ENCODE measurements at regions not wholly inside any gene's neighbourhood (a gene's known extent, or its start where the extent isn't known, plus 50 kb on each side); places are given as distances from the start of the nearest gene placed in this dataset.

- no peak for DNase-seq (ENCODE audit: low spot score, unreplicated experiment)
- Mint-ChIP-seq H3K27ac (peak overlapping the region; percentile 76), H3K27me3 (no peaks in the 10 kb centered on the region), H3K4me3 (ENCODE audit: low read depth) (no peak overlapping the region), H3K9me3 (ENCODE audit: low read depth) (no peaks in the 10 kb centered on the region), H3K4me1 (ENCODE audit: low read depth) (peaks cover 24% of the 10 kb centered on the region), H3K36me3 (ENCODE audit: insufficient read depth) (no peaks in the 10 kb centered on the region)
- no peak for TF ChIP-seq CTCF (IDR thresholded peaks at IDR 0.05; ENCODE audit: unreplicated experiment)
These were observed 253.7 kb downstream of the MSRB3 start for GRCh38 chr12:65532162-65532561.

DNA sequence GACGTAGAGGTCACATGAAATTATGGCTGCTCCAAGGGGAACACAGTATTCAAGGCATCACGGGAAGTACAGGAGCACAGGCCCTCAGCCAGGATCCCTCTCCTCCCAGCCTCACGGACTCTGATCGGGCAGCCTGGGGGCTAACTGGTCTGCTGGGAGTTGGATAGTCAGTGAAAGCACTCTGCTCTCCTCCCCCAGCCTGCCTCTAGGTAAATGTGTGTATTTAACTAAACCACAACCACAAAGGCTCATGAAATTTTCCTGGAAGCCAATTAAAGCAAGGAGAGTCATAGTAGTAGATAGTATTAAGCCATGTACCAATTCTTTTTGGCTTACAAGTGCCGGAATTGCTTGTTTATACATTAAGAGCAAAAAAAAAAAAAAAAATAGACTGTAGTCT is 254.3 kb downstream of the MSRB3 start:
- no peak for TF ChIP-seq CTCF (IDR thresholded peaks at IDR 0.05; ENCODE audit: unreplicated experiment)
- Mint-ChIP-seq H3K4me1 (ENCODE audit: low read depth) (peaks cover 24% of the 10 kb centered on the region), H3K27ac (peak overlapping the region; percentile 76), H3K9me3 (ENCODE audit: low read depth) (peaks cover under 1% of the 10 kb centered on the region), H3K36me3 (ENCODE audit: insufficient read depth) (no peaks in the 10 kb centered on the region), H3K4me3 (ENCODE audit: low read depth) (no peak overlapping the region), H3K27me3 (no peaks in the 10 kb centered on the region)
- no peak for DNase-seq (ENCODE audit: low spot score, unreplicated experiment)

GRCh38 chr12:65533177-65533883 is 254.8 kb downstream of the MSRB3 start:
- no peak overlapping the region for H3K4me3 Mint-ChIP-seq (ENCODE audit: low read depth)
- no peaks in the 10 kb centered on the region for H3K36me3 Mint-ChIP-seq (ENCODE audit: insufficient read depth)
- H3K27me3 Mint-ChIP-seq, result no peaks in the 10 kb centered on the region
- H3K27ac Mint-ChIP-seq, result peak overlapping the region; percentile 97
- no peak for TF ChIP-seq CTCF (IDR thresholded peaks at IDR 0.05; ENCODE audit: unreplicated experiment)
- peaks cover 4% of the 10 kb centered on the region for H3K9me3 Mint-ChIP-seq (ENCODE audit: low read depth)
- H3K4me1 Mint-ChIP-seq (ENCODE audit: low read depth), result peaks cover 24% of the 10 kb centered on the region
- no peak for DNase-seq (ENCODE audit: low spot score, unreplicated experiment)

DNA sequence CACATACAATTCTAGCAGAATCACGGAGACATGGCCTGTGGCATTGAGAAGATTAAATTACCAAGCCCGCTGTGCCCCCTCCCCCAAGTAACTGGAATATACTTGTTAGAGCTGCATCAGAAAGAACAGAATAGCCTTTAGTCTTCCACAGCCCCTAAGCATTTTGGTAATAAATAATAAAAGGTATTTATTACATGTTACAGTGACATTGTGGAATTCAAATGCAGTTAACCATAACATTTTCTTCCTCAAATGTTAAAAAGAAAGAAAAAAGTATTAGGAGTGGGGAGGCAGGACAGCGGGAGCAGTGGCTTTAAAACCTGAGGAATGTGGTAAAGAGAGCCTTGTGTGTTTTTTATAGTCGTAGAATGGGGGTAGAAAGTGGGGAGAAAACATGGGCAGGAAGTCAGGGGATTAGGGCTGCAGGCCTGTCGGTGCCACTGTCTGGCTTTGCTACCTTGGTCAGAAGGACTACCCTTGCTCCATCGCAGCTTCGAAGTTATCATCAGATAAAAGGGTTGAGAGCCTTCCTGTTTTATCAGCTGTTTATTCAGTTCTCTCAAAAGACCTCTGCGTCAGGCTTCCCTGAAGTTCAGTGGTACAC is 255.9 kb downstream of the MSRB3 start:
- H3K9me3 Mint-ChIP-seq (ENCODE audit: low read depth), result peaks cover 7% of the 10 kb centered on the region
- H3K4me1 Mint-ChIP-seq (ENCODE audit: low read depth), result peaks cover 24% of the 10 kb centered on the region
- DNase-seq (ENCODE audit: low spot score, unreplicated experiment), result no peak
- peak overlapping the region; percentile 79 for H3K27ac Mint-ChIP-seq
- H3K27me3 Mint-ChIP-seq, result no peaks in the 10 kb centered on the region
- no peak for TF ChIP-seq CTCF (IDR thresholded peaks at IDR 0.05; ENCODE audit: unreplicated experiment)
- H3K4me3 Mint-ChIP-seq (ENCODE audit: low read depth), result no peak overlapping the region
- H3K36me3 Mint-ChIP-seq (ENCODE audit: insufficient read depth), result no peaks in the 10 kb centered on the region

- Mint-ChIP-seq H3K36me3 (ENCODE audit: insufficient read depth) (peaks cover 3% of the 10 kb centered on the region), H3K4me3 (ENCODE audit: low read depth) (no peak overlapping the region), H3K27me3 (no peaks in the 10 kb centered on the region), H3K4me1 (ENCODE audit: low read depth) (peaks cover 24% of the 10 kb centered on the region), H3K27ac (no peak overlapping the region), H3K9me3 (ENCODE audit: low read depth) (peaks cover 18% of the 10 kb centered on the region)
- no peak for DNase-seq (ENCODE audit: low spot score, unreplicated experiment)
- no peak for TF ChIP-seq CTCF (IDR thresholded peaks at IDR 0.05; ENCODE audit: unreplicated experiment)
These were observed 257.5 kb downstream of the MSRB3 start for GRCh38 chr12:65535946-65536345.
